GM18505 (cell line): ENCODE measurements at regions not wholly inside any gene's neighbourhood (a gene's known extent, or its start where the extent isn't known, plus 50 kb on each side); places are given as distances from the start of the nearest gene placed in this dataset.

Experiments used
- ATAC-seq: cut with Tn5 transposase; IDR thresholded peaks from one replicate; pipeline ENCODE4 v1.9.1; 2021; ENCODE audit not compliant: unreplicated experiment
- POLR2A ChIP-seq: IDR thresholded peaks from 4 replicates; pipeline ENCODE4 v1.6.1; 2011; ENCODE audit warnings: borderline replicate concordance; ENCODE audit not compliant: insufficient read depth, insufficient read length; ENCODE audit errors: extremely low read depth

DNA sequence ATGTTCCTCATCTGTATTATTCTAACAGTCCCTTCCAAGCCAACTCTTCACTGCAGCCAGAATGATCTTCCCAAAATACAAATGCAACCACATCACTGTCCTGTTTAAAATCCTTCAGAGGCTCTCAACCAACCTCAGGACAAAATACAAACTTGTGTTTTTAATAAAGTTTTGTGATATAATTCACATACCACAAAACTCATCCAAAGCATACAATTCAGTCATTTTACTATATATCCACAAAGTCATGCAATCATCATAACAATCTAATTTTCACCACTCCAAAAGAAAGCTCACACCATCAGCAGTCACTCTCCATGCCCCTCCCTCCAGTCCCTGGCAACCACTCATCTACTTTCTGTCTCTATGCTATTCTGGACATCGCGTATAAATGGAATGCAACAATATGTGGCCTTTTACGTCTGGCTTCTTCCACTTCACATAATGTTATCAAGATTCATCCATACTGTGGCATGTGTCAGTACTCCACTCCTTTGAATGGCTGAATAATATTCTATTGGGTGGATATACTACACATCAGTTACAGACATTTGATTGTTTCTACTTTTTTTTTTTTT lies 81.7 kb upstream of the DOCK9 start:
- no peak for ATAC-seq
- TF ChIP-seq POLR2A = no peak

DNA sequence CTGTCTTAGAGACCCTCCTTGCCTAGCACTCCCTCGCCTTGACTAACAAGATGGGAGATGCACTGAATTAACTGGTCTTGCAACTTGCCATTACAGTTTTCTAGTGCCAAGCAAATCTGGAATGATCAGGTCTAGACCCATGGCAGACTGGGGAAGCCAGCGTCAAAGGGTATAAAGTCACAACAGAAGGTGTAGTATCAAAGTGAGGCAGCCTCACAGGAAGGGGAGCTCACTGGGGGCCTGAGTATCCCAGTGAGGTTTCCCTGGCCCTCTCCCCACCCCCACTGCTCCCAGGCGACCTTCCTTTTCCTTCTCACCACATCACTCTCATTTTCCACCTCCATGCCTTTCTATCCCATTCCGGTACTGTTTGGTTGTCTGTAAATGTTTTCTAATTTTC lies 83.5 kb upstream of the DOCK9 start:
- TF ChIP-seq POLR2A = no peak
- ATAC-seq = no peak

DNA sequence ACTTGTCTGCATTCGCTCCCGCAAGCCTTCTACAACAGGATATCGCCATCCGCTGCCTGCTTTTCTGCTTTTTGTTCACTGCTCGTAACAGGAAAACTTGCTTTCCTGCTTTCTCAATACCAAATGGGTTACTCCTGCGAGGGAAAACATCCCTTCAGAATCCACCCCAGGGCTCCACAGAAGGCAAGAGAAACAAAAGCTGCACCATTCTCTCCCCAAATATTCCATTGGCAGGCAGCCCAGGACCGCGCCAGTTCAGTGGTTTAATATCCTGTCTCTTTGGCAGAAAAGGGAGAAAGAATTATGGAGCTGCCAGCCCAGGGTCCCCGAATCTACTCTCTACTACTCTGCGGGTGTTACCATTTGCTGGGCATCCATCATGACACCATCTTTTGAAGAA lies 84.7 kb upstream of the DOCK9 start:
- ATAC-seq = no peak

DNA sequence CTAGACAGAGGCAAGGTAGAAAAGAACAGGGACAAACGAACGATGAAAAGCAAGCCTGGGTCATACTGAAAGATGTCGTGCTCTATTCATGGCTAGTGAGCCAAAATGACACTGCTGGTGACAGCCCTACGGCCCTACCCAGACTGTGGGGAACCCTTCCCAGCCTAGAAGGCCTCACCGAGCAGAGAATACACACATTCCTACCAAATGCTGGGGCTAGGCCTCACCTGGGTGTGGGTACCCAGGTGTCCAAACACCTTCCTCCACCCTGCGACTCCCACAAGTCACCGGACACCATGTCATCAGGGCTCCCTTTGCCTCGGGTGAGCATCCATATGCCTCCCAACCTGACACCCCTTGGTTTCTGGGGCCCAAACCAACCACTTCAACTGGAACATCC lies 85.3 kb upstream of the DOCK9 start:
- no peak for ATAC-seq
- TF ChIP-seq POLR2A = no peak

More for the DNA sequence above, 84.7 kb upstream of the DOCK9 start:
- TF ChIP-seq POLR2A = no peak

GRCh38 chr13:99063952-99064351 lies 86.1 kb upstream of the DOCK9 start:
- peak; percentile 51 for ATAC-seq
- no peak for TF ChIP-seq POLR2A

GRCh38 chr13:99064624-99065234 lies 86.9 kb upstream of the DOCK9 start:
- ATAC-seq = no peak
- TF ChIP-seq POLR2A = no peak

DNA sequence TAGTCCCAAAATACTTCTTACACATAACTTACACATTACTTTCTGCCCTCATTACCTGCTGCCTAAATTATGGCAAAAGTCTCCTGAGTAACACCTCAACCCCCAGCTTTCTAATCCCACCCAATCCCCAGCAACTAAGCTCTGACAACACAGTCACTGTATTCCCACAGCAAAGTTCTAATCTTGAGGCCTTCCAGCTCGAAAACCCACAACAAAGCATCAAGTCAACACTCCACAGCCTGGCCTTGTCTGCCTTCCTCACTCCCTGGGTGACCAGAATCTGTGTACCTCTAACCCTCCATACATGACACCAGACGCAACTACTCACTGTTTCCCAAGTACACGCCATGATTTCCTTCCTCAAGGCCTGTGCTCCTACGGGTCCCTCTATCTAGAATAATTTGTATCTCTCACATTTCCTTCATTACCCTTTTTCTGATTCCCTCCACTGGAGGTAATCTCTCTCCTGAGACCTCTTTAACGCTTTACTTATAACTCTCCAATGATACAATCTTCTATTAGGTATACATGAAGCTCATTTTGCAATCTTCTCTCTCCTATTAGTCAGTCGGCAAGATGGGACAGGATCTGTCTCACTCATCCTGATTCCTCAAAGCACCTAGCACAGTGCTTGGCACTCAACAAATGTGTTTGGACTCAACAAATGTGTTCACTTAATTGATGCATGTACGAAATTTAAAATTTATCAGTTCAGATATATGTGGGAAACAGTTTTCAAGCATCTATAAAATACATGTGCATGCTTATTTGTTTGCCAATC lies 87.6 kb upstream of the DOCK9 start:
- ATAC-seq = no peak
- no peak for TF ChIP-seq POLR2A

DNA sequence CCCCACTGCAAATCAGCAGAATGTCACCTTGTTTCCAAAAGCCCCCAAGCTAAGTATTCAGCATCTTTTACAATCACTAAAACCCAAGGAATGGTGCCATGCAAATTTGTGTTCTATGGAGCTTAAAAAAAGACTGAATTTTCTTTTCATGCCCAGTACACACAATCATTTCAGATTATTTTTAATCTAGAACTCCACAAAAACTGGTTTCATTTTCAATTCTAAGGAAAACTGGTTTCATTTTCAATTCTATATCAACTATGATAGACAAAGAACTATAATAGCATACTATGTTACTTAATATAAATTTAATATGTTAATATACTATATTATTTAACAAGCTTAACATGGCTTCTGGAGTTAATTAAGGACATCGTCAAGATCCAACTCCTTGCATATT lies 88.4 kb upstream of the DOCK9 start:
- ATAC-seq = no peak
- TF ChIP-seq POLR2A = no peak

GRCh38 chr13:99067159-99067985 lies 89.5 kb upstream of the DOCK9 start:
- ATAC-seq = no peak

DNA sequence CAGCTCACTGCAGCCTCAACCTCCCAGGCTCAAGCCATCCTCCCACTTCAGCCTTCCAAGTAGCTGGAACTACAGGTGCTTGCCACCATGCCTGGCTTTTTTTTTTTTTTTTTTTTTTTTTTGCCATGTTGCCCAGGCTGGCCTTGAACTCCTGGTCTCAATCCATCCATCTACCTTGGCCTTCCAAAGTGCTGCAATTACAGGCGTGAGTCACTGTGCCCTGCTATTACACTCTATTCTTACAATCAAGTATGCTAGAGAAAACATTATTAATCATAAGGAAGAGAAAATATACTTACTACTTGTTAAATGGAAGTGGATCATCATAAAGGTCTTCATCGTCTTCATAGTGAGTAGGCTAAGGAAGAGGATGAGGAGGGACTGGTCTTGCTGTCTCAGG lies 93.3 kb upstream of the DOCK9 start:
- ATAC-seq = no peak
- TF ChIP-seq POLR2A = no peak

More at GRCh38 chr13:99067159-99067985, 89.5 kb upstream of the DOCK9 start:
- TF ChIP-seq POLR2A = no peak

DNA sequence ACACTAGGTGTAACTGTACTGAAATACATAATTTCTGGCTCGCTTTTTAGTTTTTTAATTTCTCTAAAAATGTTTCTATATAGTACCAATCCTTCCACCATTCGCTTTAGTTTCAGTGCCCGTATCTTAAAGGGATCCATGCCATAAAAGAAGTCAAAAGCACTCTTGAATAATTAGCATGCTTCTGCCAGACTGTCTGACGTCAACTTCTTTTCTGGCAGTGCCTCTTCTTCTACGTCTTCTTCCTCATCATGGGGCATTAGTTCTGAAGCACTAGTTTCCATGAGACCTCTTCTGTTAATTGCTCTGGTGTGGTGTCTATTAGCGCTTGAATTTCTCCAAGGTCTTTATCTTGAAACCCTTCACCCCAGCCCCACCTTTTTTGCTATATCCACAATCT lies 93.8 kb upstream of the DOCK9 start:
- ATAC-seq = no peak
- TF ChIP-seq POLR2A = no peak

GRCh38 chr13:99072356-99072755 lies 94.5 kb upstream of the DOCK9 start:
- no peak for TF ChIP-seq POLR2A
- no peak for ATAC-seq

DNA sequence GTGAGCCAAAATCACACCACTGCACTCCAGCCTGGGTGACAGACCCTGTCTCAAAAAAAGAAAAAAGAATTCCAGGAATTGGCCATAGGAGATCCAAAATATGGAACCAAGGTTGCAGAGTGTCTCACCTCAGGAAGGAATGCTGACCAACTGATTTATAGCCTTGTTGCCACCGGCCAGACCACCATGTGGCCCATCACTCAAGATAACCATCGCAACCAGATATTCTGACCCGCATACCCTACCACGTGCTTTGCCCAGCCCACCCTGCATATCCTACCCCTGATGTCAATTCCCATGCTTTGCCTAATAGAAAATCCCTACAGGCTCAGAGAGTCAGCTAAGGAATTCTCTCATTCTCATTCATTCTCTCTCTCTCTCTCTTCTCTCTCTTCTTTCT lies 95.1 kb upstream of the DOCK9 start:
- no peak for ATAC-seq

More for the DNA sequence above, 95.1 kb upstream of the DOCK9 start:
- TF ChIP-seq POLR2A = no peak
